GM18505 (cell line): ENCODE measurements at regions not wholly inside any gene's neighbourhood (a gene's known extent, or its start where the extent isn't known, plus 50 kb on each side); places are given as distances from the start of the nearest gene placed in this dataset.
"Not testable (repeated sequence)": the region's sequence is repeated elsewhere in the genome, so short reads cannot be mapped to it uniquely, and the experiment has no call there.

Source experiments
- ATAC-seq: cut with Tn5 transposase; IDR thresholded peaks from one replicate; pipeline ENCODE4 v1.9.1; 2021; ENCODE audit not compliant: unreplicated experiment
- POLR2A ChIP-seq: IDR thresholded peaks from 4 replicates; pipeline ENCODE4 v1.6.1; 2011; ENCODE audit warnings: borderline replicate concordance; ENCODE audit not compliant: insufficient read depth, insufficient read length; ENCODE audit errors: extremely low read depth

- no peak for TF ChIP-seq POLR2A
- ATAC-seq, result no peak
Measured at GRCh38 chr7:43022008-43022407, 89.8 kb downstream of the MRPL32 start.

- TF ChIP-seq POLR2A, result no peak
- ATAC-seq, result no peak
Measured at GRCh38 chr7:43033369-43033768, 79.1 kb upstream of the HECW1 start.

- no peak for ATAC-seq
- no peak for TF ChIP-seq POLR2A
Measured at GRCh38 chr7:43034535-43035002, 77.9 kb upstream of the HECW1 start.

- no peak for ATAC-seq
- TF ChIP-seq POLR2A, result no peak
Measured at GRCh38 chr7:43037531-43037930, 74.9 kb upstream of the HECW1 start.

GRCh38 chr7:43038254-43038653, 74.2 kb upstream of the HECW1 start:
- no peak for TF ChIP-seq POLR2A
- ATAC-seq, result no peak

GRCh38 chr7:43039346-43039745, 73.1 kb upstream of the HECW1 start:
- TF ChIP-seq POLR2A, result no peak
- ATAC-seq, result no peak

- no peak for ATAC-seq
- no peak for TF ChIP-seq POLR2A
Measured at GRCh38 chr7:43040461-43040860, 72.0 kb upstream of the HECW1 start.

GRCh38 chr7:43041105-43041504, 71.3 kb upstream of the HECW1 start:
- TF ChIP-seq POLR2A, result no peak

GRCh38 chr7:43041724-43042123, 70.7 kb upstream of the HECW1 start:
- no peak for ATAC-seq
- no peak for TF ChIP-seq POLR2A

More at GRCh38 chr7:43041105-43041504, 71.3 kb upstream of the HECW1 start:
- no peak for ATAC-seq

GRCh38 chr7:43042302-43042701, 70.1 kb upstream of the HECW1 start:
- TF ChIP-seq POLR2A, result no peak
- no peak for ATAC-seq

- no peak for TF ChIP-seq POLR2A
- no peak for ATAC-seq
Measured at GRCh38 chr7:43044511-43044910, 67.9 kb upstream of the HECW1 start.

GRCh38 chr7:43054052-43054722, 58.3 kb upstream of the HECW1 start:
- no peak for TF ChIP-seq POLR2A
- ATAC-seq, result no peak

- ATAC-seq, result no peak
- TF ChIP-seq POLR2A, result no peak
Measured at GRCh38 chr7:43057141-43057540, 55.3 kb upstream of the HECW1 start.

GRCh38 chr7:43058271-43059066, 54.0 kb upstream of the HECW1 start:
- peak; percentile 69 for ATAC-seq
- TF ChIP-seq POLR2A, result no peak

GRCh38 chr7:43059067-43059600, 53.3 kb upstream of the HECW1 start:
- ATAC-seq, result not testable (repeated sequence)
